ENCODE measurements at regions not wholly inside any gene's neighbourhood (a gene's known extent, or its start where the extent isn't known, plus 50 kb on each side); places are given as distances from the start of the nearest gene placed in this dataset.

DNA sequence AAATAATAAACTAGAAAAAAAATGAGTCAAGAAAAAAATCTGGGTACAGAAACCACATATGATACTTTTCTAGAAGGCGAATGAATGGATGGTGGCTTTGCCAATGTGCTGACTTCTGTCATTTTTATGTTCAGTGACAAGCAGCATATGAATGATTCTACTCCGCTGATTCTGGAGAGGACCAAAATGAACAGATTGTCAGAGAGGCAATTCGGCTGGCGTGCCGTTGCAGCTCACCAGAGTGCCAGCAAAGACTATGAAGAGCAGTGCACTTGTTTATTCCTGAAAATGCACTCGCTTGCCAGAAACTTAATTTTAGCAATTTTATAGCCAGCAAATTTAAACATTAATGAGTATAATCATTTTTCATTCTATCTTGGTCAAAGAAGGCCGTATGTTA, 105.9 kb upstream of the NYAP2 start:
- intact Hi-C loops (cut with micrococcal nuclease) = no loop called here
- WGBS (ENCODE audit: insufficient coverage) = 94% methylated on average over 6 of the region's 7 CpGs

DNA sequence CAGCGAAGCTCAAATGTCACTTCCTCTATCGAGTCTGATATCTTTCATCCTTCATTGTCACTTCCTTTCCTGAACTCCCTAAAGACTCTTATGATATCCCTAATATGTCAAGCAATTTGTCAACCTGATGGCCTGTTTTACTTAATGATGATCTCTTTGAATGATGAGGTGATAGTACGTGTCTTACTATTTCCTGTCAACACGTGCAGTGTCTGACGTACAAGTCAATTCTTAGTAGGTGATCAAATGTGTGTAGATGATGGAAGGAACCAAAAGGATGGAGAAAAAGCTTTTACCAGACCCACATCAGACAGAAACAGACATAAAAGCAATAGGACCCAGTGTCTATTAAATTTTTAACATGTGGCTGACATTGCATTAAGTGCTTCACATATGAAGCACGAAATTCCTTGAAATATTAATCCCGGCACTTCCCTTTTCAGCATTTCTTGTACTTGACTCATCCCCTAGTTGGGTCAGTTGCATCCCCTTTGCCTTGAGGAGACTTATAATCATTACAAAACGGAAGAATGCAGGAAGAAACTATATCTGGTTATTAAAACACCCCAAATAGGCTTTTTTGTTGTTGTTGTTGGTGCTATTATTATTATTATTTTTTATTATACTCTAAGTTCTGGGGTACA, 108.6 kb upstream of the NYAP2 start:
- H3K27me3 ChIP-seq (ENCODE audit: control insufficient read depth, insufficient read depth, low read length) = no peaks in the 10 kb centered on the region
- DNase-seq = no peak
- 81% methylated on average over 6 of the region's 8 CpGs for WGBS (ENCODE audit: insufficient coverage)
- Mint-ChIP-seq H3K4me1 (no peaks in the 10 kb centered on the region), H3K27ac (no peak overlapping the region), H3K36me3 (no peaks in the 10 kb centered on the region), H3K9me3 (no peaks in the 10 kb centered on the region), H3K4me3 (no peak overlapping the region), H3K27me3 (ENCODE audit: low read depth in 2 of 2) (peaks cover 13 to 20% of the 10 kb centered on the region in 2 donors)
- TF ChIP-seq, protein P1, sequence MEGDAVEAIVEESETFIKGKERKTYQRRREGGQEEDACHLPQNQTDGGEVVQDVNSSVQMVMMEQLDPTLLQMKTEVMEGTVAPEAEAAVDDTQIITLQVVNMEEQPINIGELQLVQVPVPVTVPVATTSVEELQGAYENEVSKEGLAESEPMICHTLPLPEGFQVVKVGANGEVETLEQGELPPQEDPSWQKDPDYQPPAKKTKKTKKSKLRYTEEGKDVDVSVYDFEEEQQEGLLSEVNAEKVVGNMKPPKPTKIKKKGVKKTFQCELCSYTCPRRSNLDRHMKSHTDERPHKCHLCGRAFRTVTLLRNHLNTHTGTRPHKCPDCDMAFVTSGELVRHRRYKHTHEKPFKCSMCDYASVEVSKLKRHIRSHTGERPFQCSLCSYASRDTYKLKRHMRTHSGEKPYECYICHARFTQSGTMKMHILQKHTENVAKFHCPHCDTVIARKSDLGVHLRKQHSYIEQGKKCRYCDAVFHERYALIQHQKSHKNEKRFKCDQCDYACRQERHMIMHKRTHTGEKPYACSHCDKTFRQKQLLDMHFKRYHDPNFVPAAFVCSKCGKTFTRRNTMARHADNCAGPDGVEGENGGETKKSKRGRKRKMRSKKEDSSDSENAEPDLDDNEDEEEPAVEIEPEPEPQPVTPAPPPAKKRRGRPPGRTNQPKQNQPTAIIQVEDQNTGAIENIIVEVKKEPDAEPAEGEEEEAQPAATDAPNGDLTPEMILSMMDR (IDR thresholded peaks at IDR 0.05) = no peak
- H3K9me3 ChIP-seq (ENCODE audit: control insufficient read depth, insufficient read depth, low read length) = no peaks in the 10 kb centered on the region
- intact Hi-C loops (cut with micrococcal nuclease) = no loop called here
- H3K4me3 ChIP-seq (ENCODE audit: low read length) = no peak overlapping the region
- no peak overlapping the region for H3K27ac ChIP-seq (ENCODE audit: low read length)
- H3K4me1 ChIP-seq (ENCODE audit: control insufficient read depth, insufficient read depth, low read length) = no peaks in the 10 kb centered on the region
- no peaks in the 10 kb centered on the region for H3K36me3 ChIP-seq (ENCODE audit: control insufficient read depth, insufficient read depth, low read length)
- ATAC-seq = no peak

More for the DNA sequence above, 105.9 kb upstream of the NYAP2 start:
- H3K36me3 ChIP-seq (ENCODE audit: control insufficient read depth, insufficient read depth, low read length) = no peaks in the 10 kb centered on the region
- TF ChIP-seq, protein P1 (IDR thresholded peaks at IDR 0.05) = no peak
- no peaks in the 10 kb centered on the region for H3K27me3 ChIP-seq (ENCODE audit: control insufficient read depth, insufficient read depth, low read length)
- H3K4me3 ChIP-seq (ENCODE audit: low read length) = no peak overlapping the region
- H3K27ac Mint-ChIP-seq = no peak overlapping the region
- no peaks in the 10 kb centered on the region for H3K9me3 Mint-ChIP-seq
- no peaks in the 10 kb centered on the region for H3K4me1 Mint-ChIP-seq
- H3K9me3 ChIP-seq (ENCODE audit: control insufficient read depth, insufficient read depth, low read length) = no peaks in the 10 kb centered on the region
- H3K36me3 Mint-ChIP-seq = no peaks in the 10 kb centered on the region
- no peak for DNase-seq
- H3K4me1 ChIP-seq (ENCODE audit: control insufficient read depth, insufficient read depth, low read length) = no peaks in the 10 kb centered on the region
- H3K27me3 Mint-ChIP-seq (ENCODE audit: low read depth in 2 of 2) = peaks cover 5 to 29% of the 10 kb centered on the region in 2 donors
- no peak overlapping the region for H3K4me3 Mint-ChIP-seq
- no peak overlapping the region for H3K27ac ChIP-seq (ENCODE audit: low read length)
- no peak for ATAC-seq

DNA sequence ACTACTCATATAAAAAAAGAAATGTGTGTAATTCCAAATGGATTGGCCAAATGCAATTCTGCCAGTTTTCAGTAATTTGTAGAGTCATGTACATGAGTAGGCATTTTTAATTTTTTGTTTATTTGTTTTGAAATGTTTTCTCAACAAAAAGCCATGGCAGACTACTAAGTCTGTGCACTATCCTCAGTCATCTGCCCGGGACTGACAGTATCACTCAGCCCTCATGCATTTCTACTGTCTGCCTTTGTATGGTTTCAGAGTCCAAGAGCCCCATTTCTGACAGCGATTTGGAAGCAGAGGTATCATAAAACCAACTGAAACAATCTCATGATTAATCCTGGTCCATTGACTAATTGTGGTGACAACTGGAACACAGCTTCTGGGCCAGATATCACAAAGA, 109.9 kb upstream of the NYAP2 start:
- no peaks in the 10 kb centered on the region for H3K4me1 ChIP-seq (ENCODE audit: control insufficient read depth, insufficient read depth, low read length)
- Mint-ChIP-seq H3K9me3 (no peaks in the 10 kb centered on the region), H3K36me3 (no peaks in the 10 kb centered on the region), H3K27ac (no peak overlapping the region), H3K4me3 (no peak overlapping the region), H3K27me3 (ENCODE audit: low read depth in 2 of 2) (peaks cover 13 to 15% of the 10 kb centered on the region in 2 donors), H3K4me1 (no peaks in the 10 kb centered on the region)
- TF ChIP-seq, protein P1 (IDR thresholded peaks at IDR 0.05) = no peak
- ATAC-seq = no peak
- intact Hi-C loops (cut with micrococcal nuclease) = no loop called here
- no peak overlapping the region for H3K4me3 ChIP-seq (ENCODE audit: low read length)
- WGBS (ENCODE audit: insufficient coverage) = 81% methylated on average over 2 of the region's 2 CpGs
- H3K36me3 ChIP-seq (ENCODE audit: control insufficient read depth, insufficient read depth, low read length) = no peaks in the 10 kb centered on the region
- no peak overlapping the region for H3K27ac ChIP-seq (ENCODE audit: low read length)
- H3K27me3 ChIP-seq (ENCODE audit: control insufficient read depth, insufficient read depth, low read length) = no peaks in the 10 kb centered on the region
- no peaks in the 10 kb centered on the region for H3K9me3 ChIP-seq (ENCODE audit: control insufficient read depth, insufficient read depth, low read length)
- DNase-seq = no peak

DNA sequence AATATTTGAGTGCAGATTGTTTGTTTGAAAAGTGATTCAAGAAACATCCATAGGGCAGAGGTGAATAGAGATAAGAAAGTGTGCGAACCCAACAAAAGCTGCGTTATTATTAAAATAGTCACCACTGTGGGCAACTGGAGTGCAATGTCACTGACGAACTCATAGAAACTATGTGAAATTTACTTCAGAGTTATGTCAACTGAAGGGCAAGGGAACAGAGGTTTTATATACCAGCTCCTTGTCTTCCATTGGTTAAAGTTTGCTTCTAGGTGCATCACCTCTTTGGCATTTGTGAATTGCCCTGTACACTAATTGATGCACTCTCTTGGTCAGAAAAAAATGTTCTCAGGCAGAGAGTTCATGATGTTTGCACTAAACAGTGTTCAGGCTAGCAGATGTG, 110.5 kb upstream of the NYAP2 start:
- no peaks in the 10 kb centered on the region for H3K27me3 ChIP-seq (ENCODE audit: control insufficient read depth, insufficient read depth, low read length)
- intact Hi-C loops (cut with micrococcal nuclease) = no loop called here
- no peak for DNase-seq
- H3K27ac ChIP-seq (ENCODE audit: low read length) = no peak overlapping the region
- H3K36me3 ChIP-seq (ENCODE audit: control insufficient read depth, insufficient read depth, low read length) = no peaks in the 10 kb centered on the region
- Mint-ChIP-seq H3K36me3 (no peaks in the 10 kb centered on the region), H3K27ac (no peak overlapping the region), H3K9me3 (no peaks in the 10 kb centered on the region), H3K4me1 (no peaks in the 10 kb centered on the region), H3K4me3 (no peak overlapping the region), H3K27me3 (ENCODE audit: low read depth in 2 of 2) (peaks cover 13 to 15% of the 10 kb centered on the region in 2 donors)
- TF ChIP-seq, protein P1 (IDR thresholded peaks at IDR 0.05) = no peak
- no peak overlapping the region for H3K4me3 ChIP-seq (ENCODE audit: low read length)
- ATAC-seq = no peak
- WGBS (ENCODE audit: insufficient coverage) = 100% methylated on average over 3 of the region's 3 CpGs
- no peaks in the 10 kb centered on the region for H3K4me1 ChIP-seq (ENCODE audit: control insufficient read depth, insufficient read depth, low read length)
- H3K9me3 ChIP-seq (ENCODE audit: control insufficient read depth, insufficient read depth, low read length) = no peaks in the 10 kb centered on the region
